T-helper 2 cell treated with Interferon-gamma antibody and Interleukin-4, amounts not matched to agents 100 ng/mL and 5 ng/mL, for 36 hours (primary cell): ENCODE measurements at regions not wholly inside any gene's neighbourhood (a gene's known extent, or its start where the extent isn't known, plus 50 kb on each side); places are given as distances from the start of the nearest gene placed in this dataset.

ENCODE experiments used
- intact Hi-C: fragments of 100-400 bp; cut with micrococcal nuclease; formaldehyde crosslinking; loops from one replicate; pipeline ENCODE4 v1.15.1; 2023

DNA sequence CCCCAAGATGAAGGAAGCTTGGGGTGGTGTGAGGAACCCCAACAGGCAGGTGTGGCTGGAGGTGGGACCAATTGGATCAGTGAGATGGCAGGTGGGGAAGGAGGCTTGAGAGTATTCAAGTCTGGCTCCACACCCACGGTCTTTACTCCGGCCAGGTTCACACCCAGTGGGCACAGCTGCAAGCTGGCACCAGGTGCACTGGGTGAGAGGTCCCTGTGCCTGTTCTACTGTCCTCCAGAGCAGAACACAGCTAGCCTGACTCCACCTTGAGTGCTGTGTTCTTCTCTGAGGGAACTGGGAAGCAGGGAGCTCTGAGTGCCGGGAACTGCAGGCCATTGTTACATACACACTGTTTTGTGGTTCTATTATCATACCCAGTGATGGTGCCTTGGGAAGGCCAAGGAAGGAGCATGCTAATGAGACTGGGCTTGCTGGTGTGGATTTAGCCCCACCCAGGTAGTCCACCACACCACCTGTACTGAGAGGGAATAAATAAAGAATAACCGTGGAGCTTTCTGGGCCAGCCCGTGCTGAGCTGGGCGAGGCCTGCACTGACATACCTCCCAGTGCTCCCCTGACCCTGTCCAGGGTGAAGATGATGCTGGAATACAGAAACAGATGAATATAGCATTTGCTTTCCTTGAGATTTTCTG, 93.4 kb downstream of the ABHD5 start:
- intact Hi-C loops: no loop called here

DNA sequence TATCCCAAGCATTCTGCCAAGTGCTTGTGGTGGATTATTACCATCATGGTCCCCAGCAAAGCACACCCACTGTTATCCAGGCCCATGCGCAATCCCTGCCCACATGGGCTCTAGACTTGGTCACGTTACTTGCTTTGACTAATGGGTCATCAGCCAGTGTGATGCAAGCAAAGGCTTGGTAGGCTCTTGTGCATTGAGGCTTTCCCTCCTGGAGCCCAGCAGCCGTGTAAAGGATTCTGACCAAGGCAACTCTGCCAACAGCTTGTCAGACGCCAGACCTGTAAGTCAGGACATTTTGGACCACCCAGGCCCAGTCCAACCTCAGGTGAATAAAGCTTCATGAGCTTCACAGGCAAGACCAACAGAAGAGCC, 93.9 kb downstream of the ABHD5 start:
- intact Hi-C loops: no loop called here

DNA sequence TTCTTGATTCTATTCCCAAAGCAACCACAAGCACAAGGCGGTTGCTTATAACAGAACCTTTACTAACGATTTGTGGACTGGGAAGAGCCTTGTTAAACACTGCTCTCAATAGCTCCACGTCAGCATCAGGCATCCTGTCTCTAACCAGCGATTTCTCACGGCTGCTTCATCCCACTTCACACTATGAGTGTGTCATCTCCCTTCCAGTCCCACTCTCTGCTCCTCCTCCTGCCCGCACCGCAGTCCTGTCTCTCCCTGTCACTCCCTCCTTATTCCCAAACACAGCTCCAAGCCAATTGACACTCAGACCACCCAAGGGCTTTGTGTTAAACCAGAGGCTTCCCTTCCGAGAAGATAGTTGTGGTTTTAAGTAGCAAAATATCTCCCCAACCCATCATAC, 94.8 kb downstream of the ABHD5 start:
- intact Hi-C loops: no loop called here

DNA sequence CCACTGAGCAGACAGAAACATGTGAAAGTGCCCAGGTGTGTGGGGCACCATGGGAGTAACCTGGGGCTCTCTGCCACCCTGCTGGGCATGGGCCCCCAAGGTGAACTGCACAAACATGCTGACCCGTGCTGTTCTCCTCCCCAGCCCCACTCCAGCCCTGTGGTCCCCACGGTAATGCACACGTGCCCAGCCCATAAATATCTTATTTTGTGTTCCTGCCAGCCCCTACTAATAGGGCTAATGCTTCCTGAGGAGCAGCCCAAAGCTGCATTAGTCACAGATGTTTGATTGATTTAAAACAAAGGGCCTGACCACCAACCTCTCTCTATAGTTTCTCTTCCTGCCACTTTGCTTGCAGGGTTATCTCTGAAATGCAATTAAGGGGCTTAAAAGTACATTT, 95.4 kb downstream of the ABHD5 start:
- intact Hi-C loops: no loop called here

DNA sequence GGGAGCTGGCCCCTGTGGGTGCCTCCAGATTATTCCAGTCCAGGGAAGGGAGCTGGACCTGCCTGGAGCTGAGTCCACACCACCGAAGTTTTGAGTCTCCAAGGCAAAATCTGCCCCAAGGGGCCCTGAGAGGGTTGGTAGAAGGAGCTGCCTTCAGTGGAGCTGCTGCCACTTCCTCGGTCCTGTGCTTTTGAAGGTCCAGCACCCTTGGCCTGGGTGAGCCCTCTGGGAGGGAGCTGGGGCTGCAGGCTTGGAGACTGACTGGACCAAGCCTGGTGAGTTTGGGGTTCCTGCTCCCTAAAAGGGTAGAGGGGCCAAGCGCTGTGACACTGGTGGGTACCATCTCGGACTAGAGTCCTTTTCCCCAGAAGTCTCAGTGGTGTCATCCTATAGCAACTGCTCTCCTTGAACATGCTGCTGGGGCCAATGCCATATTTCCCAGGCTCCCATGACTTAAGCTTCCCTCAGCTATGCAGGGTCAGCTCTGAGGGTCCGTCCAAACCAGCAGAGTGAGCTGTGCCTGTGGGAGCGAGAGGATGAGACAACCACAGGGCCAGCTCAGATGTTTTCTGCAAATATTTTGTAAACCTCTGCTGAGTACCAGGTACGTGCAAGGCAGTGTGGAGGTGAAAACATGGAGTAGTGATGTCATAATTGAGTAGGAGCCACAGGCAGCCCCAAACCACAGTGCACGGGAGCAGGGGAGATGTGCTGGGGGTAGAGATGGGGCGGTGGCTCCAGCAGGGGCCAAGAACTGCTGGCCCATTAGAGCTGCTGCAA, 96.0 kb downstream of the ABHD5 start:
- intact Hi-C loops: no loop called here

DNA sequence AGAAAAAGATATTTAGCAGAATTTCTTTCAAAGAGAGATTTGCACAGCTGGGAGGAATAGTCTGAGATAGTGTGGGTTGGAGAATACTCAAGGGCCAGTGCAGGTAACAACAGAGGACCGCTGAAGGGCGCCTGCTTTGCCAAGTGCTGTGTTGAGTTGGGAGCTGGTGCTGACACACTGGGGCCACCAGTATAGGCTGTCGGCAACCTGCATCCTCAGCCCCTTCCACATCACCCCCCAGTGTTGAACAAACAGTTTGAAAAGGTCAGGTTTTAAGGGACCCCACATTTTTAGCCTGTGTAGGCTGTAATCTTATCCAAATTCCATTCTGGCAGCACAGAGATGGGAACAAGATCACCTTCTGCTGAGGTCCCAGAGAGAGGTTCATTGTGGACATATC, 96.6 kb downstream of the ABHD5 start:
- intact Hi-C loops: no loop called here

DNA sequence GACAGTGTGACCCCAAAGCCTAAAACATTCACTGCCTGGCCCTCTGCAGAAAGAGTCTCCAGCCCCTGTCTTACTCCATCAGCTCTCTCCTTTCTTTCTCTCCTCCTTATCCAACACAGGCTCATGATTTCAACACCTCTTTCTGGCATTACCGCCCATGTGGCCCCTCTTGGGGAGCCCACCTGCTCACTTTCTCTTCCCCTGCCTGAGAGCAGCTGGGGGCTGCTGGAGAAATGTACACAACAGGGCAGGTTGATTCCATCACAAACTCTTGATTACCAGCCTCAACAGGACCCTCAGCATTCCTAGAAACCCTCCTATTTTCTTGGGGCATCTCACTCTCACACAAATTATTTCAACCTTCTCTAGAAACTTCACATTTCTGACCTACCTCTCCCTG, 98.3 kb downstream of the ABHD5 start:
- intact Hi-C loops: no loop called here

DNA sequence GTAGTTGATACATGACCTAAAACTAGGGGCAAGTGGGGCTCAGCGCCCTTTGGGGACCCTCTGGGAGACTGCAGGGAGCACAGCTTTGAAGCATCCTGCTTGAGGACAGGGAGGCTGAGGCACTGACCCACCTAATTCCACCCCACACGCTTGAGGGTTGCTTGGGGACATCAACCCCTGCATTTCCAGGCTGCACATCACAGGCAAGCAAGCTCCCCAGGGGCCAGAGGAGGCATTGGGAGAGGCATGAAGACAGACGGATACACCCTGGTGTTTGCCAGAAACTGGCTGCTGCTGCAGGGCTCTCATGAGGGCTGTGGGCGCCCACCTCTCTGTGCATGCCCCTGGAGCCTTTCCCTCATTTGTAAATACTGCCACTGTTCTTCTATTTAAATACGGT, 99.3 kb downstream of the ABHD5 start:
- intact Hi-C loops: no loop called here

DNA sequence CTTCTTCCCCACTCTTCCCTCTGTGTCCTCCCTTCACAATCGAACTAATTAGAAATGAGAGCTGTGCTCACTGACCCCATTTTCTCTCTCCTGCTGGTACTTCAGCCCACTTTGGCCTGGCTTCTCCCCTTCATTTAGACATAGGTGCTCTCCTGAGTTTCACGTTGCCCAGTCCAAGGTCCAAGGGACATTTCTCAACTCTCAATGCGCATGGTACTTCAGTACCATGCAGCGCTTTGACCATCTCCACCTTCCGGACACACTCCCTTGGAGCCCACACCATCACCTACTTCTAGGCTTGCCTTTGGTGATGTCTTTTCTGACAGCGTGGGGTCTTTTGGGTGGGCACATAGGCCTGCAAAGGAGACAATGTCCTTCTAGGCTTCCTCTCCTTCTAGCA, 99.7 kb downstream of the ABHD5 start:
- intact Hi-C loops: no loop called here

DNA sequence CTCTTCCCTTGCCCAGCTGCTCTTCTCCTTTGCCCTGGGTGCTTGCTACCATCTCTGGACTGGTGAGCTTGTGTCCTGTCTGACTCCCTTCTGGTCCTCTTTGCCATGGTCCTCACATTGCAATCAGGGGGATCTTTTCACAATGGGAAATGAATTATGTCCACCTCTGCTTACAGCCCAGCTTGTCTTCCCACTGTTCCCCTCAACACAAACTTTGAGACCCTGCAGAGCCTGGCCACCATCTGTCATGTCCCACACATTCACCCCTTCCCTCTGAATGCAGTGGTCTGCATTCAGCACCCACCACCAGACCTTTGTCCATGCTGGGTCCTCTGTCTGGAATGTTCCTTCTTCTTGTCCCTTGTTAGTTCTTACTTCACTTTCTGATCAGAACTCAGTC, 100.5 kb downstream of the ABHD5 start:
- intact Hi-C loops: no loop called here

DNA sequence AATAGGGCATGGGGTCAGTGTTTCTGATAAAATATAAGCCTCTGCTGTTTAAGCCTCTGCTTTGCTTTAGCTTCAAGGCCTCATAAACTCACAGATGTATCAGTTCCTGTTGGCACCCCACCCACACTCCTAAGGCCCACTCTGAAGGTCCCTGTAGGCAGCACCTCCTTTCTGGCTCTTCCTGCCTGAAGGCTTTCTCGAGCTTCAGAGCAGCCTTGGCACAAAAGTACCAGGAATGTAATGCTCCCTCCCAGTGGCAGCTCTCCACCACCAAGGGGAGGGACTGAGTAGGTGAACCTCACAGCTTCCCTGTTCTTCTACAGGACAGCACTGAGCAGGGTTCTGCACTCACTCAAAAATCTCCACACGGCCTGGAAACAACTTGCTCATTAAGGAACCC, 102.2 kb downstream of the ABHD5 start:
- intact Hi-C loops: no loop called here

DNA sequence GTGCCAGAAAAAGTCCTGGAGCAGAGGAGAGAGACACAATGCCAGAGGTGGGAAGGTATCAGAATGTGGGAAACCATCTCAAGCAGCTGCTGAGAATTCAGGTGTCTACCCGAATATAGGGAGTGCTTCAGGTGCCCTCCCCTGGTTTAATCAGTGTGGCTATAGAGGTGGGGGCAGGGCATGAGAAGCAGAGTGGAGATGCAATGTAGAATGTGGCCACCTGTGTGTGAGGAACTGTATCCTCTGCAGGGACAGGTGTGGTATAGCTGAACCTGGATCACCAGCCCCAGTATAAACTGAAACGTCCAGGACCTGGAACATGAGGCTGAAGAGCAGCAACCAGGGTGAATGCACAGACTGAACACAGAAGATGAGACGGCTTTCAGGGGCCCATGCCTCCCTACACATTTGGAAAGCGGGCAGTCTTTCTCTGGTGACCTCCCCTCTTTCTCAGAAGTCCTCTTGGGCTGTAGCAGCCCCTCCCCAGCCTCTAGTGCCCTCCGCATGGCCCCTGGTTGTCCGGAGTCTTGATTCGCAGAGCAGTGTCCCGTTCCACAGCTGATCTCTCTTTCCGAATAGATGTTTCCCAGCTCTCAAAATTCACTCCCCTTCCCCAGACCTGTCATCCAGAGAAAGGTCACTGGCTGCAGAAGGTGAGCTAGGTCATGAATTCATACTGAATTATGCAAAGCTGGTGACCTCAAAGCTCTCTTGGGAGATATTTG, 103.1 kb downstream of the ABHD5 start:
- intact Hi-C loops: no loop called here

DNA sequence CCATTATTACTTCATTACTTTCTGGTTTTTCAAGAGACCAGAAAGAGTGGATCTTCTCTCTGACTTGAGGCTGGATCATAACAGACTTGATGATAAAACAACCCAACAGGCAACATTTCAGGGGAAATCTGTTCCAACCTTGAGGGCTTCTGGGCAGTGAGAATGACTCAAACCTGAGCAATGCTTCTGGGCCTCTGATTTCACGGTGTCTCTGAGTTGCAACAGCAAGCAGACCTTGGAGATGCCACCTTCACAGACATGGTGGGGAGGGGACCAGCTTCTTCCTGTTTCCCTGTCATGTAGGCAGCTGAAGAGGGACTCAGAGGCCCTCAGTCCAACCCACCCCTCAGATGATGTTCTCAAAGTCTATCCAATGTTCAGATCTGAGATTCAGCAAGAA, 104.0 kb downstream of the ABHD5 start:
- intact Hi-C loops: no loop called here

DNA sequence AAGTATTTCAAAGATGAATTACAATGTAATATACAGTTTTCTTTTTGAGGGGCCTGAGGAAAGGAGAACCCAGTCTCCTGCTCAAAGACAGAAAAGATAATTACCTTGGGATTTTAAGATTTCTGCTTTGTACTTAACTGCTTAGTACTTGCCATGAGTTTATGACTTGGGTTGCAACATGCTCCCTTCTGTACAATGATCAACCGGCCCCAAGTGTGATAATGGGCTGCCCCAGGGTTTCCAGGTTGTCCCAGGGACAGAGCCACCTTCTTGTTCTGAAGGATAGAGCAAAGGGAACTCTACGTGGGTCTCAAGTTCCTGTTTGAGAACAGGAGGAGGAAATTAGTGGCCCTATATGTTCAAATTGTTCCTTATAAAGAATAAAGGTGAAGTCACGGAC, 104.8 kb downstream of the ABHD5 start:
- intact Hi-C loops: no loop called here

DNA sequence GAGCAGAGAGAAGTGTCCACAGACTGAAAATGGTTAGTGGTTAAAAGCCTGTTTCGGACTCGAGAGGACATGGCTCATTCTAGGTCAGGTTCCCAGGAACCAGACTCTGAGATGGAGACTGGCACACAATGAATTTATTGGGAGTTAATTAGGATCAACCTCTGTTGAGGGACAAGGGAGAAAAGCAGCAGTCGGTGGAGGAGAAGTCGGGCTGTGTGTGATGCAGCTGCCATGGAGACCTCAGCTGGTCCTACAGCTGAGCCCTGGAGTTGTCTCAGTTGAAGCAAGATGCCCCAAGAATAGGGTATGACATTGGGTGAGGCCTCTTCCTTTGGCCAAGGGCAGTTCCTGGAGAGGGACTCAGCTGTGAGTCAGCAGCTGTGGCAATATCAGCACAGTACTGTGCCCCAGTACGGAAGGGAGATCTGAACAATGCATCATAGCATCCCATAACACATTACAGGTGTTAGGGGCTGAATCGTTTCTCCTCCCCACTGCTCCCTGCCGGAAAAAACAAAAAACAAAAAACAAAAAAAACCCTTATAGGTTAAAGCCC, 105.4 kb downstream of the ABHD5 start:
- intact Hi-C loops: no loop called here

DNA sequence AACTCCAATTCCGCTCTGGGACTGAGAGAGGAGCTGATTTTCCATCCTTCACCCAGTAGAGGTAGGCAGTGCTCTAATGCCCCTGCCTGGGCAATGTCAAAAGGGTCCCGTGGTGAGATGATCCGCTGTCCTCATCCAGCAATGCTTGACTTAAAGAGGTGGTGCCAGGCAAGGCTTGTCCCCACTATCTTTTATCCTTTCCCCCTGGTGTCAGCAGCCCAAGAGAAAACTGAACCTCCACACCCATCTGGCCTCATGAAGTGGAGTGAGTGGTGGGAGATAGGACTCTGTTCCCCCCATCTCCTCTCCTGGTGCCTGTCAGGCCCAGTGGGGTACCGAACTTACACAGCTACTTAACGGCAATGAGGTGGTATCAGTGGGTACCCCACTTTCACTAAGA, 107.1 kb downstream of the ABHD5 start:
- intact Hi-C loops: no loop called here

DNA sequence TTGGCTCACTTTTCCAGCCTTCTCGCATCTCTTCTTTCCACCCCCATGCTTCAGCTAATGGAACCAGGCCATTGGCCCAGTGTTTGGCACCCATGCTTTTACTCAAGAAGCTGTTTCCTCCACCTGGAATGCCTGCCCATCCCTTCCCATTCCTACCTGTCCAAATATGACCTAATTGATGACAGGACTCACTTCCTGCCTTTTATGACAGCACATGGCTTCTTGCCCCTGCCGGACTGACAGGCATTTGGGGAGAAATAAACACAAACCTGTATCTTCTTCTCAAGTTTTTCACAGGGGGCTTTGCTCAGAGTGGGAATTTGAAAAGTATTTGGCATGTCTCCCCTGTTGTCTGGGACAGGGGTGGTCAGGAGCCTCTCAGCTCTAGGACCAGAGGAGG, 120.1 kb downstream of the ABHD5 start:
- intact Hi-C loops: no loop called here

DNA sequence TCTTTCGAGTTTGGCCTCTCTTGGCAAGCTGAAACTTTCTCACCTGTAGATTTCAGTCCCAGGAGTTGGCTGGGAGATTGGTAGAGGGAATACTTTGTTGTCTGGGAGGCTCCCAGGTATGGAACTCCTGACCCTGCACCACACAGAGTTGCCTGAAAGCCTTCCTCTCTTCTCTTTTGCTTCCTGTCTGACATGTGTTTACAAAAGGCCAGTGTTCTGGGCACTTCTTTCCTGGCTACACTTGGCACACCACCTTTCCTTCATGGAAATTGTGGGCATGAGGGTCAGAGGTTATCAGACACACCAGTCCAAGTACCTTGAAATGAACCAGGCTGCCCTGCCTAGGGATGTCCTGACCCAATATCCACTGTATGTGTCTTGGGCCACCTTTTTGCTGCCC, 123.7 kb downstream of the ABHD5 start:
- intact Hi-C loops: no loop called here

DNA sequence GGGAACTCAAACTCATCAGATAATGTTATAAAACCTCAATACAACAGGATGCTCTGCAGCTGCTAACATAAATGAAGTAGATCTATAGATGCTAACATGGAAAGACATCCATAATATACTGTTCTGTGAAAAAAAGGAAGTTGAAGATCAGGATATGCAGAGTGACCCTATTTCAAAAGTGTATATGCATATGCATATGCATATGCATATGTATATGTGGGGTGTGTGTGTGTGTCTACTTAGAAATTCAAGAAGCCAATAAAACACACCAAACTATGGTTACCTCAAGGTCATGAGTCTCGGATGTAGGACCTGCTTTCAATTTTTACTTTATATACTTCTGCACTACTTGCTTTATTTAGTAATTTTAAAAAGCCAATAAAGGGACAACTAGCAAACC, 125.6 kb downstream of the ABHD5 start:
- intact Hi-C loops: no loop called here

DNA sequence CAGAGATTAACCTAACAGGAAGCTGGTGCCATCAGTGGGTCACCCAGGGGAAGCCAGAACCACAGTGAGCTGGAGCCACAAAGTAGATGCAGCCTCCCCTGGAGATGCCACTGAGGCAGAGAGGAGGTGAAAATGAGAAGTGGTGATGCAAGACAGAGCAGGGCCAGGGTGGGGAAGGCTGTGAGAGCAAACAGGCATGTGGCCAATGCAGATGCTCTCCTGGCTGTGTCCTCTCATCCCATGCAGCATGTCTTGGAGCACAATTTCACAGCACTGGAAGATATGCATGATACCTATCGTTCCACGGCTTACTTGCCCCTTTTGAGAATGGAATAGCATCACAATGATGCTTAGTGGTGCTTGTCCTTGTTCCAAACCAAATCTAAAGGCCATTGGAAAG, 126.3 kb downstream of the ABHD5 start:
- intact Hi-C loops: no loop called here

DNA sequence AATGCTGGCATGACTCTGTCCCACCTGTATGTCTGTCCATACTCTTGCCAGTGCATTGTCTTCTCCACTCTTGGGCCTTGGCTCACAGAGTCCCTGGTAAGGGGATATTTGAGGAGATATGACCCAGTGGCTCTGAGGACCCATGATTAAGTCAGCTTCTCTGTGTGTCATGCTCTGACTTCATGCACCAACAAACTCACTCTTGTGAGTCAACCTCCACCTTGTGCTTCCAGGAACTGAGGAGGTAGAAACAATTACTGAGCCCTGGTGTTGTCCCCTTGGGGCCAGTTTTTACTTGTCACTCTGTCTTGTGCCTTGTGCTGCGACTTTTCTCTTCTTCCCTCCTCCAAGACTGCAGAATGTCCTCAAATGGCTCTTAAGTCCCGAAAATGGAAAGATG, 127.1 kb downstream of the ABHD5 start:
- intact Hi-C loops: no loop called here

DNA sequence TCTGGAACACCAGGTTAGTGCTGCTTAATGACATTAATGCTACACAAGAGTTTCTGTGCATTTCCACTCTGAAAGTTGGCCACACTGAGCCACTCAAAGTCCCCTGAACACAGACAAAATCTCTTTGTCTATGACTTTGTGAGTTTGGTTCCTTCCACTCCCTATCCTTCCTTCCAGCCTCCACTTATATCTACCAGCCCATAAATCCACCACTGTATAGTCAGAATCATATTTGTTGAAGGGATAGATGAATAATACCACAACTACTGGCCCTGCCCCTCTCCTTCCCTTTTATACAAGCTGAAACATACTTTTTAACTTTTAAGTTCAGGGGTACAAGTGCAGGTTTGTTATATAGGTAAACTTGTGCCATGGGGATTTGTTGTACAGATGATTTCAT, 127.5 kb downstream of the ABHD5 start:
- intact Hi-C loops: no loop called here
